ENCODE measurements at regions not wholly inside any gene's neighbourhood (a gene's known extent, or its start where the extent isn't known, plus 50 kb on each side); places are given as distances from the start of the nearest gene placed in this dataset.

- no peak for TF ChIP-seq CTCF (IDR thresholded peaks at IDR 0.05)
Measured at GRCh38 chr10:24784923-24785322, 61.2 kb upstream of the ARHGAP21 start (continued).

- Histone ChIP-seq H3F3A (replicated peaks; ENCODE audit: insufficient read depth) (no peaks in the 10 kb centered on the region), H3K9ac (no peak overlapping the region), H4K20me1 (ENCODE audit: insufficient read depth) (no peaks in the 10 kb centered on the region), H3K4me1 (ENCODE audit: control insufficient read depth in 1 of 2, insufficient read depth in 2 of 2, low read depth in 1 of 2, low read length in 1 of 2) (no peaks in the 10 kb centered on the region), H3K27me3 (ENCODE audit: insufficient read depth) (no peaks in the 10 kb centered on the region), H3K4me3 (ENCODE audit: low read depth in 2 of 2, low read length in 1 of 2) (no peak overlapping the region), H3K79me2 (ENCODE audit: insufficient read depth) (no peaks in the 10 kb centered on the region), H3K4me2 (no peak overlapping the region), H3K36me3 (replicated peaks in 1 of 2; ENCODE audit: control insufficient read depth in 1 of 2, insufficient read depth in 2 of 2, low read length in 1 of 2) (no peaks in the 10 kb centered on the region), H3K9me2 (no peaks in the 10 kb centered on the region), H2AFZ (ENCODE audit: low read depth) (no peak overlapping the region), H3K9me3 (no peaks in the 10 kb centered on the region), H3K27ac (ENCODE audit: low read depth in 2 of 2, low read length in 1 of 2) (no peak overlapping the region)
- no peak for DNase-seq
- TF ChIP-seq FOXJ3 (CRISPR knock-in tag; IDR thresholded peaks at IDR 0.05), result no peak
- TF ChIP-seq FOSL2 (IDR thresholded peaks at IDR 0.05; ENCODE audit: borderline replicate concordance, low read depth), result no peak
- no peak for TF ChIP-seq TAF1 (IDR thresholded peaks at IDR 0.05; ENCODE audit: borderline replicate concordance, low read depth, low read length)
- TF ChIP-seq EZH2phosphoT487 (IDR thresholded peaks at IDR 0.05; ENCODE audit: borderline replicate concordance, low read depth), result no peak
- TF ChIP-seq TCF12 (IDR thresholded peaks at IDR 0.05), result no peak
- TF ChIP-seq GABPA (IDR thresholded peaks at IDR 0.05; ENCODE audit: low read depth), result no peak
- no peak for TF ChIP-seq JUND (IDR thresholded peaks at IDR 0.05)
- TF ChIP-seq EP300 (IDR thresholded peaks at IDR 0.05; ENCODE audit: borderline replicate concordance in 1 of 2, low read depth in 1 of 2, low read length in 1 of 2), result no peak
- WGBS (ENCODE audit: low lambda C conversion rate), result 83% methylated on average over 12 of the region's 12 CpGs
- ChIA-PET POLR2A (no interaction called here), CTCF (interaction anchor here (0.9 kb wide), 1 partner anchor 297 kb away, joined by 3 read pairs; no protein-coding TSS in a partner anchor)
Measured at GRCh38 chr10:24784061-24784460, 60.4 kb upstream of the ARHGAP21 start.

- H3K79me2 ChIP-seq (ENCODE audit: insufficient read depth), result no peaks in the 10 kb centered on the region
- no peaks in the 10 kb centered on the region for H3K9me3 ChIP-seq
- H3K4me1 ChIP-seq (ENCODE audit: control insufficient read depth in 1 of 2, insufficient read depth in 2 of 2, low read depth in 1 of 2, low read length in 1 of 2), result no peaks in the 10 kb centered on the region
- no peaks in the 10 kb centered on the region for H3F3A ChIP-seq (replicated peaks; ENCODE audit: insufficient read depth)
- POLR2A ChIA-PET, result no interaction called here
- H3K4me2 ChIP-seq, result no peak overlapping the region
- no peak overlapping the region for H3K4me3 ChIP-seq (ENCODE audit: low read depth in 2 of 2, low read length in 1 of 2)
- no peak for DNase-seq
- H3K27me3 ChIP-seq (ENCODE audit: insufficient read depth), result no peaks in the 10 kb centered on the region
- H3K9ac ChIP-seq, result no peak overlapping the region
- CTCF ChIA-PET, result interaction anchor here (0.6 kb wide), 1 partner anchor 94 kb away, joined by 3 read pairs; no protein-coding TSS in a partner anchor
- H4K20me1 ChIP-seq (ENCODE audit: insufficient read depth), result no peaks in the 10 kb centered on the region
- H3K36me3 ChIP-seq (replicated peaks in 1 of 2; ENCODE audit: control insufficient read depth in 1 of 2, insufficient read depth in 2 of 2, low read length in 1 of 2), result no peaks in the 10 kb centered on the region
- H3K27ac ChIP-seq (ENCODE audit: low read depth in 2 of 2, low read length in 1 of 2), result no peak overlapping the region
- 83% methylated on average over 4 of the region's 4 CpGs for WGBS (ENCODE audit: low lambda C conversion rate)
- H2AFZ ChIP-seq (ENCODE audit: low read depth), result no peak overlapping the region
- no peaks in the 10 kb centered on the region for H3K9me2 ChIP-seq
- TF ChIP-seq JUND (IDR thresholded peaks at IDR 0.05), result no peak
- TF ChIP-seq RAD21 (IDR thresholded peaks at IDR 0.05; ENCODE audit: low read length), result no peak
- no peak for TF ChIP-seq EP300 (IDR thresholded peaks at IDR 0.05; ENCODE audit: borderline replicate concordance in 1 of 2, low read depth in 1 of 2, low read length in 1 of 2)
- no peak for TF ChIP-seq ELF1 (IDR thresholded peaks at IDR 0.05)
- no peak for TF ChIP-seq MEF2A (IDR thresholded peaks at IDR 0.05; ENCODE audit: borderline replicate concordance, low read depth)
- TF ChIP-seq USF2 (IDR thresholded peaks at IDR 0.05; ENCODE audit: borderline replicate concordance, low read depth, low read length), result no peak
- no peak for TF ChIP-seq TCF12 (IDR thresholded peaks at IDR 0.05)
- no peak for TF ChIP-seq PBX3 (IDR thresholded peaks at IDR 0.05)
- no peak for TF ChIP-seq RXRA (IDR thresholded peaks at IDR 0.05; ENCODE audit: borderline replicate concordance, low read depth)
- TF ChIP-seq REST (IDR thresholded peaks at IDR 0.05; ENCODE audit: low read depth, low read length), result no peak
- no peak for TF ChIP-seq SIN3A (IDR thresholded peaks at IDR 0.05; ENCODE audit: borderline replicate concordance, low read depth, low read length)
- no peak for TF ChIP-seq USF1 (IDR thresholded peaks at IDR 0.05; ENCODE audit: borderline replicate concordance, low read depth)
- no peak for TF ChIP-seq GATA2 (CRISPR knock-in tag; IDR thresholded peaks at IDR 0.05)
Measured at GRCh38 chr10:24783504-24783903, 59.8 kb upstream of the ARHGAP21 start.
